Right lobe of liver (tissue), 6 donors: ENCODE measurements at regions not wholly inside any gene's neighbourhood (a gene's known extent, or its start where the extent isn't known, plus 50 kb on each side); places are given as distances from the start of the nearest gene placed in this dataset.

Experiments used
- ATAC-seq, 4 donors: fragments of 200-7000 bp; cut with Tn5 transposase; one replicate each; pipeline ENCODE4 v1.9.1; 2020; ENCODE audit warnings: mild to moderate bottlenecking in 4 of 4, moderate library complexity in 4 of 4
- DNase-seq, 3 donors: peaks; one replicate each; pipeline ENCODE4 v3.0.0-alpha.2; 2020
- H3K27ac ChIP-seq, 3 donors: fragments of 200-600 bp; one replicate each; pipeline ENCODE4 v1.8.0; 2022
- H3K27me3 ChIP-seq, 2 donors: fragments of 200-600 bp; one replicate each; pipeline ENCODE4 v1.8.0; 2022
- H3K36me3 ChIP-seq, 4 donors: fragments of 200-600 bp; sonication (generic) in 1 of 4; one replicate each; pipeline versions ENCODE4 v1.5.1 to v1.8.0; 2017 to 2022; ENCODE audit warnings: control low read depth in 1 of 4
- H3K4me1 ChIP-seq, 4 donors: fragments of 200-600 bp; sonication (generic) in 1 of 4; one replicate each; pipeline versions ENCODE4 v1.5.1 to v1.8.0; 2017 to 2022; ENCODE audit warnings: control low read depth in 1 of 4
- H3K4me3 ChIP-seq, 3 donors: fragments of 200-600 bp; one replicate each; pipeline ENCODE4 v1.8.0; 2022
- H3K9me3 ChIP-seq, 4 donors: fragments of 200-600 bp; sonication (generic) in 1 of 4; one replicate each; pipeline versions ENCODE4 v1.5.1 to v1.8.0; 2017 to 2022; ENCODE audit warnings: control low read depth in 1 of 4
- CTCF ChIP-seq, 4 donors: fragments of 200-600 bp in 3 of 4; fragments of 450-650 bp in 1 of 4; IDR thresholded peaks; one replicate each; pipeline versions ENCODE4 v1.5.1 to v1.8.0; 2016 to 2022; ENCODE audit warnings: antibody characterized with exemption in 4 of 4, mild to moderate bottlenecking in 2 of 4
- POLR2A ChIP-seq: fragments of 450-650 bp; IDR thresholded peaks from one replicate; pipeline ENCODE4 v1.6.1; 2017; ENCODE audit warnings: antibody characterized with exemption, mild to moderate bottlenecking
- WGBS: methylation state at CpG from one replicate; pipeline ENCODE4 v1.1.6; 2018; ENCODE audit warnings: low coverage, low lambda C conversion rate; ENCODE audit not compliant: insufficient coverage; ENCODE audit errors: missing lambda C conversion rate; 5-methylcytosine and 5-hydroxymethylcytosine counted together
- intact Hi-C, 2 donors: fragments of 100-400 bp; cut with DNase I; formaldehyde crosslinking; loops; one replicate each; pipeline versions ENCODE4 v1.11.2 to v1.14.1; 2022
- donor health status: DM: no; HTN: yes; CAD: no.
- donor health status: DM: no; HTN: no; CAD: no.
- donor health status: DM: no; HTN: no; CAD: no.
- donor health status: DM: no; HTN: yes; CAD: no.
- donor health status: DM: no; HTN: yes; CAD: no.

GRCh38 chr2:54020793-54021414 lies 50.1 kb upstream of the PSME4 start:
- Histone ChIP-seq H3K4me3 (no peak overlapping the region), H3K9me3 (peaks cover 0 to 8% (median 0%) of the 10 kb centered on the region in 4 donors), H3K36me3 (peaks cover 0 to 3% (median 0%) of the 10 kb centered on the region in 4 donors), H3K27ac (no peak overlapping the region), H3K27me3 (no peaks in the 10 kb centered on the region), H3K4me1 (no peaks in the 10 kb centered on the region)
- ATAC-seq (no peak), DNase-seq (no peak)
- 98% methylated on average over 7 of the region's 7 CpGs for WGBS
- no peak for TF ChIP-seq POLR2A
- no peak for TF ChIP-seq CTCF (IDR thresholded peaks at IDR 0.05)
- intact Hi-C loops, result no loop called here
